ENCODE measurements at regions not wholly inside any gene's neighbourhood (a gene's known extent, or its start where the extent isn't known, plus 50 kb on each side); places are given as distances from the start of the nearest gene placed in this dataset.
A peak's percentile ranks its signal among the peaks of the same experiment; 100 is the strongest.

DNA sequence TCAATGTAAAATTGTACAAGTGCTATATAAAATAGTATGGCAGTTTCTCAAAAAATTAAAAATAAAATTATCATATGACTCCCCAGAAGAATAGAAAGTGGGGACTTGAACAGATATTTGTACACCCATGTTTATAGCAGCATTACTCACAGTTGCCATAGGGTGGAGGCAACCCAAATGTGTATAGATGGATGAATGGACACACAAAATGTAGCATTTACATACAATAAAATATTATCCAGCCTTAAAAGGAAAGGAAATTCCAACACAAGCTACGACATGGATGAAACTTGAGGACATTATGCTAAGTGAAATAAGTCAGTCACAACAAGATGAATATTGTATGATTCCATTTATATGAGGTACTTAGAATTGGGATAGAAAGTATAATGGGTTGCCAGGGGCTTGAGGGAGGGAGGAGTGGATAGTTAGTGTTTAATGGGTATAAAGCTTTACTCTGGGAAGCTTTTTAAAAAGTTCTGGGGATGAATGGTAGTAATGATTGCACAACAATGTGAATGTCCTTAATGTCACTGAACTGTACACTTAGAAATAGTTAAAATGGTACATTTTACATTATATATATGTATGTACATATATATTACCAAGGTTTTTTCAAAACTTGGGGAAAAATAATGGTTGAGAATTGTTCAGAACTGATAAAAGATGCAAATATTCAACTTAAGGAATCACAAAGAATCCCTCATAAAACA, 53.0 kb upstream of the ADORA3 start:
- no peak for DNase-seq (ENCODE audit: low read depth)

GRCh38 chr1:111559736-111560279, 56.4 kb upstream of the ADORA3 start:
- DNase-seq (ENCODE audit: low read depth): peak; percentile 89

- DNase-seq (ENCODE audit: low read depth): no peak
Observed at GRCh38 chr1:111561328-111561727, 57.9 kb upstream of the ADORA3 start.

GRCh38 chr1:111563619-111564018, 56.0 kb upstream of the RAP1A start:
- DNase-seq (ENCODE audit: low read depth): peak; percentile 93

GRCh38 chr1:111565079-111565478, 54.5 kb upstream of the RAP1A start:
- peak; percentile 96 for DNase-seq (ENCODE audit: low read depth)

DNA sequence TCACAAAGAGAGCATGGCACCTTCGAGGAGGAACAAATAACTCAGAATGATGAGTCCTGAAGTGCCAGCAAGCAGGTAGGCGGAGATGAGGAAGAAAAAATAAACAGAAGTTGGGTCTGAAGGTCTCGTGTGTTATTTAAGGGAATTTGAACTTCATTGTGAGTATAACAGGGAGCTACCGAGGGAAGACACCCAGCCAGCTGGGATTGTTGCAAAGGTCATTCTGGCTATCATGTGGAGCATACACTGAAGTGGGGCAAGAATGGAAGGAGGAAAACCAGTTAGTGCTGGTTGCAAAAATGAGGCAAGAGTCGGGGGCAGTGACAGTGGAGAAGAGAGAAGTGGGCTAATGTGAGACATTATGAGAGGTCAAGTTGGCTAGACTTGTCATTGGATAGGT, 53.6 kb upstream of the RAP1A start:
- DNase-seq (ENCODE audit: low read depth): no peak

DNA sequence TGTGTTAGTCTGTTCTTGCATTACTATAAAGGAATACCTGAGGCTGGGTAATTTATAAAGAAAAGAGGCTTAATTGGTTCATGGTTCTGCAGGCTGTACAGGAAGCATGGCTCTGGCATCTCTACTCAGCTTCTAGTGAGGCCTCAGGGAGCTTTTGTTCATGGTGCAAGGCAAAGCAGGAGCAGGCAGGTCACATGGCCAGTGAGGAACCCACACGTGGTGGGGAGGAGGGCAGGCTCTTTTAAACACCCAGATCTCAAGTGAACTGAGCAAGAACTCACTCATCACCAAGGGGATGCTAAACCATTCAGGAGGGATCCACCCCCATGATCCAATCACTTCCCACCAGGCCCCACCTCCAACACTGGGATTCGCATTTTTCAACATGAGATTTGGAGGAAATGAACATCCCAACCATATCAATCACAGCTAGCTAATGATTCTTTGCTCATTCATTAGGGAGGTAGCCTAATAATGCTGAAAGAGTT, 51.4 kb upstream of the RAP1A start:
- no peak for DNase-seq (ENCODE audit: low read depth)
